H1 (cell line): ENCODE measurements at regions not wholly inside any gene's neighbourhood (a gene's known extent, or its start where the extent isn't known, plus 50 kb on each side); places are given as distances from the start of the nearest gene placed in this dataset.

Experiments
- CTCF ChIA-PET: fragments of 300-600 bp; sonication (Branson Sonifier 250); formaldehyde crosslinking; loops from one replicate; lab custom pipeline; 2021; ENCODE audit not compliant: partially characterized antibody; lab: Charles Lee
- POLR2A ChIA-PET: fragments of 300-600 bp; sonication (Branson Sonifier 250); formaldehyde crosslinking; loops from one replicate; lab custom pipeline; 2021; ENCODE audit warnings: inconsistent platforms; ENCODE audit not compliant: partially characterized antibody; lab: Charles Lee
- DNase-seq, 2 experiments: peaks; one replicate each; pipeline versions ENCODE4 v3.0.0 to v3.0.0-alpha.2; 2010 to 2022; ENCODE audit warnings: low spot score in 2 of 2, low read depth in 1 of 2, mixed read lengths in 1 of 2
- FAIRE-seq: peaks from 2 replicates; lab custom pipeline; 2011; peaks lifted over from hg19 to GRCh38; lab: Jason Lieb, UNC
- H2AFZ ChIP-seq: 2 replicates; pipeline ENCODE4 v1.8.1; 2012; ENCODE audit warnings: low read length, inconsistent platforms
- H2AK5ac ChIP-seq: 2 replicates; pipeline ENCODE4 v1.6.1; 2013; ENCODE audit warnings: low read depth, low read length
- H2BK120ac ChIP-seq: replicated peaks from 2 replicates; pipeline ENCODE3; 2013; ENCODE audit warnings: low read depth, low read length, inconsistent platforms
- H2BK12ac ChIP-seq: 2 replicates; pipeline ENCODE4 v1.6.1; 2013; ENCODE audit warnings: low read depth, low read length
- H2BK15ac ChIP-seq: 2 replicates; pipeline ENCODE4 v1.6.1; 2013; ENCODE audit warnings: low read length
- H2BK20ac ChIP-seq: 2 replicates; pipeline ENCODE4 v1.6.1; 2013; ENCODE audit warnings: low read length
- H2BK5ac ChIP-seq: 2 replicates; pipeline ENCODE4 v1.6.1; 2013; ENCODE audit warnings: low read depth, low read length
- H3K14ac ChIP-seq: 2 replicates; pipeline ENCODE4 v1.6.1; 2013; ENCODE audit warnings: inconsistent platforms; ENCODE audit not compliant: insufficient read length
- H3K18ac ChIP-seq: 2 replicates; pipeline ENCODE4 v1.6.1; 2013; ENCODE audit warnings: low read length; ENCODE audit errors: extremely low read depth
- H3K23ac ChIP-seq: 2 replicates; pipeline ENCODE4 v1.6.1; 2013; ENCODE audit warnings: inconsistent platforms; ENCODE audit not compliant: insufficient read length
- H3K23me2 ChIP-seq: 2 replicates; pipeline ENCODE4 v1.6.1; 2013; ENCODE audit warnings: low read depth, low read length
- H3K27ac ChIP-seq: 2 replicates; pipeline ENCODE4 v1.6.1; 2011; ENCODE audit warnings: low read depth, low read length, inconsistent platforms
- H3K27me3 ChIP-seq, 4 experiments: replicated peaks in 1 of 4; 1 replicate in 1 of 4; 2 replicates in 3 of 4; pipeline versions ENCODE4 v1.6.1 to v1.8.1; 2011 to 2013; ENCODE audit warnings: low read length in 3 of 4, mild to moderate bottlenecking in 3 of 4, inconsistent platforms in 2 of 4, mixed read lengths in 2 of 4, moderate library complexity in 1 of 4; ENCODE audit not compliant: control insufficient read depth in 3 of 4, insufficient read depth in 3 of 4; ENCODE audit errors: extremely low read depth in 1 of 4
- H3K36me3 ChIP-seq, 4 experiments: 2 replicates each; pipeline versions ENCODE4 v1.6.1 to v1.8.1; 2011 to 2013; ENCODE audit warnings: mild to moderate bottlenecking in 4 of 4, low read length in 3 of 4, moderate library complexity in 2 of 4, control low read depth in 1 of 4, inconsistent platforms in 1 of 4; ENCODE audit not compliant: insufficient read depth in 4 of 4, control insufficient read depth in 2 of 4
- H3K4ac ChIP-seq: replicated peaks from 2 replicates; pipeline ENCODE3; 2013; ENCODE audit warnings: low read length, low read depth, mixed read lengths, inconsistent platforms; ENCODE audit not compliant: insufficient read length
- H3K4me1 ChIP-seq, 4 experiments: replicated peaks in 1 of 4; 1 replicate in 1 of 4; 2 replicates in 3 of 4; pipeline versions ENCODE4 v1.6.1 to v1.8.1; 2011 to 2013; ENCODE audit warnings: low read length in 3 of 4, inconsistent platforms in 2 of 4, mixed read lengths in 1 of 4; ENCODE audit not compliant: insufficient read depth in 4 of 4, control insufficient read depth in 3 of 4
- H3K4me2 ChIP-seq, 2 experiments: 2 replicates each; pipeline versions ENCODE4 v1.6.1 to v1.8.1; 2011 to 2013; ENCODE audit warnings: low read depth in 2 of 2, low read length in 2 of 2, control low read depth in 1 of 2, inconsistent platforms in 1 of 2, mild to moderate bottlenecking in 1 of 2; ENCODE audit not compliant: insufficient read depth in 1 of 2
- H3K4me3 ChIP-seq, 4 experiments: fragments of 200-600, 300-600 bp in 1 of 4; sonication (generic), shearing (Covaris generic), sonication (Bioruptor Twin) in 1 of 4; 2 replicates each; pipeline versions ENCODE4 v1.5.1 to v1.8.1; 2011 to 2016; ENCODE audit warnings: low read length in 4 of 4, low read depth in 3 of 4, control low read depth in 2 of 4, inconsistent platforms in 2 of 4, mild to moderate bottlenecking in 2 of 4, mixed read lengths in 1 of 4, moderate library complexity in 1 of 4; ENCODE audit not compliant: insufficient read depth in 2 of 4; ENCODE audit errors: extremely low read depth in 1 of 4
- H3K56ac ChIP-seq: replicated peaks from 2 replicates; pipeline ENCODE3; 2013; ENCODE audit warnings: low read depth, mild to moderate bottlenecking, mixed read lengths, low read length, inconsistent platforms; ENCODE audit not compliant: insufficient read length
- H3K79me1 ChIP-seq: 2 replicates; pipeline ENCODE4 v1.6.1; 2013; ENCODE audit warnings: low read depth, low read length, control low read depth
- H3K79me2 ChIP-seq, 2 experiments: 2 replicates each; pipeline versions ENCODE4 v1.6.1 to v1.8.1; 2012 to 2013; ENCODE audit warnings: low read length in 2 of 2, mild to moderate bottlenecking in 2 of 2, inconsistent platforms in 1 of 2; ENCODE audit not compliant: insufficient read depth in 2 of 2, control insufficient read depth in 1 of 2
- H3K9ac ChIP-seq, 4 experiments: replicated peaks in 1 of 4; 1 replicate in 1 of 4; 2 replicates in 3 of 4; pipeline versions ENCODE4 v1.6.1 to v1.8.1; 2011 to 2013; ENCODE audit warnings: low read depth in 3 of 4, low read length in 3 of 4, control low read depth in 2 of 4, mild to moderate bottlenecking in 2 of 4, moderate library complexity in 2 of 4, inconsistent platforms in 1 of 4; ENCODE audit errors: extremely low read depth in 1 of 4
- H3K9me3 ChIP-seq, 2 experiments: 2 replicates each; pipeline versions ENCODE4 v1.6.1 to v1.8.1; 2012 to 2013; ENCODE audit warnings: mild to moderate bottlenecking in 2 of 2, moderate library complexity in 2 of 2, control low read depth in 1 of 2, inconsistent platforms in 1 of 2, low read depth in 1 of 2, low read length in 1 of 2, mixed read lengths in 1 of 2; ENCODE audit not compliant: insufficient read depth in 2 of 2
- H4K20me1 ChIP-seq, 2 experiments: replicated peaks in 1 of 2; 2 replicates each; pipeline versions ENCODE3 to v1.8.1; 2011 to 2013; ENCODE audit warnings: inconsistent platforms in 2 of 2, low read length in 2 of 2, mild to moderate bottlenecking in 1 of 2; ENCODE audit not compliant: insufficient read depth in 2 of 2, control insufficient read depth in 1 of 2
- H4K5ac ChIP-seq: 2 replicates; pipeline ENCODE4 v1.6.1; 2013; ENCODE audit warnings: low read length, low read depth, mixed read lengths, inconsistent platforms; ENCODE audit not compliant: insufficient read length
- H4K8ac ChIP-seq: 2 replicates; pipeline ENCODE4 v1.8.0; 2013; ENCODE audit warnings: mild to moderate bottlenecking, moderate library complexity, low read length, inconsistent platforms; ENCODE audit not compliant: insufficient read depth; ENCODE audit errors: extremely low read depth
- H4K91ac ChIP-seq: replicated peaks from 2 replicates; pipeline ENCODE3; 2013; ENCODE audit warnings: low read length, mixed read lengths, inconsistent platforms; ENCODE audit not compliant: insufficient read length
- CREB1 ChIP-seq: IDR thresholded peaks from 2 replicates; pipeline ENCODE4 v1.6.1; 2012; ENCODE audit warnings: inconsistent platforms
- EGR1 ChIP-seq: IDR thresholded peaks from 2 replicates; pipeline ENCODE4 v1.6.1; 2011; ENCODE audit warnings: low read depth, low read length, borderline replicate concordance
- FOSL1 ChIP-seq: IDR thresholded peaks from 2 replicates; pipeline ENCODE4 v1.6.1; 2011; ENCODE audit warnings: mild to moderate bottlenecking, low read depth, low read length, moderate library complexity; ENCODE audit not compliant: insufficient read depth
- KDM1A ChIP-seq: fragments of 200-600, 300-600 bp; sonication (generic); IDR thresholded peaks from 2 replicates; pipeline ENCODE4 v1.7.1; 2016; ENCODE audit warnings: mild to moderate bottlenecking, low read length, borderline replicate concordance
- KDM4A ChIP-seq: IDR thresholded peaks from one replicate; pipeline ENCODE4 v1.7.1; 2012; ENCODE audit warnings: low read depth, mild to moderate bottlenecking, moderate library complexity, low read length, inconsistent platforms; ENCODE audit not compliant: severe bottlenecking
- SAP30 ChIP-seq: fragments of 300-600 bp; sonication (generic); IDR thresholded peaks from 2 replicates; pipeline ENCODE4 v1.7.1; 2012; ENCODE audit warnings: low read length, moderate library complexity, mild to moderate bottlenecking, inconsistent platforms; ENCODE audit not compliant: insufficient read depth, insufficient replicate concordance
- SIX5 ChIP-seq: IDR thresholded peaks from 2 replicates; pipeline ENCODE4 v1.6.1; 2011; ENCODE audit warnings: mild to moderate bottlenecking, low read depth, low read length
- SP4 ChIP-seq: IDR thresholded peaks from 2 replicates; pipeline ENCODE4 v1.6.1; 2012; ENCODE audit warnings: low read length, inconsistent platforms
- TAF7 ChIP-seq: optimal IDR thresholded peaks from 2 replicates; pipeline ENCODE3; 2011; ENCODE audit warnings: low read depth, mild to moderate bottlenecking, inconsistent platforms, low read length, moderate library complexity, borderline replicate concordance
- TBP ChIP-seq: IDR thresholded peaks from 2 replicates; pipeline ENCODE4 v1.6.1; 2011; ENCODE audit warnings: low read depth, low read length, improper control_type of control experiment
- TEAD4 ChIP-seq: IDR thresholded peaks from 2 replicates; pipeline ENCODE4 v1.6.1; 2012; ENCODE audit warnings: low read depth, low read length, inconsistent platforms, mixed read lengths
- WGBS, 2 experiments: shearing (Covaris generic) in 1 of 2; methylation state at CpG; one replicate each; pipeline versions ENCODE4 v1.1.6 to v1.1.7; 2013 to 2015; ENCODE audit warnings: low lambda C conversion rate in 2 of 2, mixed read lengths in 2 of 2, inconsistent platforms in 1 of 2, low coverage in 1 of 2, missing lambda C conversion rate in 1 of 2; ENCODE audit not compliant: insufficient replicate concordance in 2 of 2, insufficient coverage in 1 of 2, insufficient read length in 1 of 2; ENCODE audit errors: extremely low coverage in 1 of 2, missing lambda C conversion rate in 1 of 2; 5-methylcytosine and 5-hydroxymethylcytosine counted together

- no peak for FAIRE-seq
- no peak for DNase-seq
- no peak overlapping the region for H2AFZ ChIP-seq
These were observed 129.6 kb downstream of the NCOR2 start for GRCh38 chr12:124437617-124438436.

More at GRCh38 chr12:124437617-124438436, 129.6 kb downstream of the NCOR2 start:
- POLR2A ChIA-PET, result interaction anchor here (0.5 to 0.6 kb wide), 2 partner anchors 149 to 274 kb away, joined by 3 read pairs; no protein-coding TSS in a partner anchor
- Histone ChIP-seq H3K56ac (no peak overlapping the region), H4K5ac (no peak overlapping the region), H4K20me1 (peaks cover 4 to 7% of the 10 kb centered on the region in 2 experiments), H2BK12ac (no peak overlapping the region)
- CTCF ChIA-PET, result interaction anchor here (1.5 kb wide), 1 partner anchor 44 kb away, joined by 3 read pairs; no protein-coding TSS in a partner anchor
- TF ChIP-seq EGR1 (peak; percentile 69; the same call in 1 of the 2 replicates), SIX5 (no peak), TBP (no peak), CREB1 (no peak), SAP30 (no peak), KDM4A (no peak), SP4 (no peak), TAF7 (no peak), KDM1A (no peak), TEAD4 (no peak), FOSL1 (0 out of 2 replicates have a peak, but pooled peaks have one; percentile 18)
- TF ChIP-seq, all 59 proteins: peak for 2
- peaks cover 0 to 3% of the 10 kb centered on the region in 2 experiments; a peak in 1 of 4 replicates for H3K79me2 ChIP-seq
- no peak overlapping the region for H3K4me3 ChIP-seq
- no peak overlapping the region for H2BK20ac ChIP-seq
- no peaks in the 10 kb centered on the region for H3K9me3 ChIP-seq
- peaks cover 5 to 33% (median 24%) of the 10 kb centered on the region in 4 experiments for H3K4me1 ChIP-seq
- no peak overlapping the region for H2BK15ac ChIP-seq
- H3K36me3 ChIP-seq, result peaks cover 0 to 13% (median 4%) of the 10 kb centered on the region in 4 experiments; a peak in 5 of 8 replicates
- H3K4ac ChIP-seq, result no peak overlapping the region
- H3K27me3 ChIP-seq, result no peaks in the 10 kb centered on the region
- no peak overlapping the region for H2BK120ac ChIP-seq
- no peaks in the 10 kb centered on the region; the same call in 1 of the 2 replicates for H3K23me2 ChIP-seq
- no peak overlapping the region for H3K9ac ChIP-seq
- no peak overlapping the region for H3K4me2 ChIP-seq
- no peak overlapping the region for H3K14ac ChIP-seq
- no peak overlapping the region for H3K18ac ChIP-seq
- no peak overlapping the region for H2BK5ac ChIP-seq
- no peak overlapping the region for H3K27ac ChIP-seq
- H3K23ac ChIP-seq, result no peak overlapping the region
- WGBS, 2 experiments, result 92% methylated on average over 27 of the region's 36 CpGs; no CpG with 5 or more reads in 1 of the 2 experiments
- peaks cover 9% of the 10 kb centered on the region; the same call in 1 of the 2 replicates for H3K79me1 ChIP-seq
- H2AK5ac ChIP-seq, result no peak overlapping the region
- H4K91ac ChIP-seq, result no peak overlapping the region
- H4K8ac ChIP-seq, result no peak overlapping the region
